Endothelial cell of umbilical vein (primary cell): ENCODE measurements at regions not wholly inside any gene's neighbourhood (a gene's known extent, or its start where the extent isn't known, plus 50 kb on each side); places are given as distances from the start of the nearest gene placed in this dataset.

ENCODE experiments used
- EZH2 ChIP-seq: IDR thresholded peaks from 2 replicates; pipeline ENCODE4 v1.6.1; 2012; ENCODE audit warnings: borderline replicate concordance, low read depth, mild to moderate bottlenecking, moderate library complexity, low read length, inconsistent platforms; ENCODE audit not compliant: severe bottlenecking
- FOS ChIP-seq: IDR thresholded peaks from 2 replicates; pipeline ENCODE4 v1.6.1; 2011; ENCODE audit warnings: mild to moderate bottlenecking, low read length, moderate library complexity, borderline replicate concordance; ENCODE audit not compliant: insufficient read depth
- GATA2 ChIP-seq: IDR thresholded peaks from 2 replicates; pipeline ENCODE4 v1.7.0; 2011; ENCODE audit warnings: low read depth, mild to moderate bottlenecking, moderate library complexity, mixed read lengths, low read length; ENCODE audit not compliant: insufficient read length, insufficient read depth
- JUN ChIP-seq: IDR thresholded peaks from 2 replicates; pipeline ENCODE4 v1.6.1; 2011; ENCODE audit warnings: borderline replicate concordance, low read depth; ENCODE audit not compliant: insufficient read length, insufficient read depth
- MYC ChIP-seq: IDR thresholded peaks from one replicate; pipeline ENCODE4 v1.6.1; 2011; ENCODE audit warnings: mild to moderate bottlenecking, low read depth, low read length
- POLR2A ChIP-seq: IDR thresholded peaks from 2 replicates; pipeline ENCODE4 v1.6.1; 2012; ENCODE audit warnings: low read depth, mild to moderate bottlenecking, control low read depth, low read length
- POLR2AphosphoS5 ChIP-seq: IDR thresholded peaks from 2 replicates; pipeline ENCODE4 v1.6.1; 2012; ENCODE audit warnings: low read depth, mild to moderate bottlenecking, control low read depth, low read length, moderate library complexity; ENCODE audit not compliant: insufficient read depth
- TF ChIP-seq, protein P1 (sequence below), 2 donors: IDR thresholded peaks; 1 replicate in 1 of 2; 2 replicates in 1 of 2; pipeline ENCODE4 v1.5.1; 2011; ENCODE audit warnings: low read length in 2 of 2, mild to moderate bottlenecking in 2 of 2, moderate library complexity in 2 of 2, control low read depth in 1 of 2, inconsistent platforms in 1 of 2, low read depth in 1 of 2; ENCODE audit not compliant: insufficient read depth in 1 of 2; ENCODE audit errors: extremely low read depth in 1 of 2
- TF ChIP-seq, protein P2 (sequence below): IDR thresholded peaks from 2 replicates; pipeline ENCODE4 v1.6.1; 2011; ENCODE audit not compliant: insufficient read depth, insufficient read length

DNA sequence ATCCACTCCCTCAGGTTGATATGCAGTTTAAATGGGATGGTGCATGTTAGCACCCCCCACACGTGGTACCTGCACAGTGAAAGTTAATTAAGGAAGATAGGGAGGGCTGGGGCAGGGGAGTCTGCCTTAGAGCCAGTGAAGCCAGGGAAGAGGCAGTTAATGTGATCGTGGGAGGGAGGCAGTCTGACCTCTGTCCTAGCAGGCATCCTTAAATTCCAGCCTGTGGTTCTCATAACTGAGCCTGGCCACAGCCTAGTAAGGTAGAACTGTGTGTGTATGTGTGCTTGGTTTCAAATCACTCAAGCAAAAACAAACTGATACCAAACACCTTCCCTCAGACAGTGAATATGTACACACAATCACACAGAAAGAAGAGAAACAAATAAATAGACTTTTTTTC, 319.1 kb upstream of the TLE3 start:
- no peak for TF ChIP-seq POLR2AphosphoS5
- no peak for TF ChIP-seq POLR2A
- TF ChIP-seq EZH2, result no peak
- TF ChIP-seq, protein P1, sequence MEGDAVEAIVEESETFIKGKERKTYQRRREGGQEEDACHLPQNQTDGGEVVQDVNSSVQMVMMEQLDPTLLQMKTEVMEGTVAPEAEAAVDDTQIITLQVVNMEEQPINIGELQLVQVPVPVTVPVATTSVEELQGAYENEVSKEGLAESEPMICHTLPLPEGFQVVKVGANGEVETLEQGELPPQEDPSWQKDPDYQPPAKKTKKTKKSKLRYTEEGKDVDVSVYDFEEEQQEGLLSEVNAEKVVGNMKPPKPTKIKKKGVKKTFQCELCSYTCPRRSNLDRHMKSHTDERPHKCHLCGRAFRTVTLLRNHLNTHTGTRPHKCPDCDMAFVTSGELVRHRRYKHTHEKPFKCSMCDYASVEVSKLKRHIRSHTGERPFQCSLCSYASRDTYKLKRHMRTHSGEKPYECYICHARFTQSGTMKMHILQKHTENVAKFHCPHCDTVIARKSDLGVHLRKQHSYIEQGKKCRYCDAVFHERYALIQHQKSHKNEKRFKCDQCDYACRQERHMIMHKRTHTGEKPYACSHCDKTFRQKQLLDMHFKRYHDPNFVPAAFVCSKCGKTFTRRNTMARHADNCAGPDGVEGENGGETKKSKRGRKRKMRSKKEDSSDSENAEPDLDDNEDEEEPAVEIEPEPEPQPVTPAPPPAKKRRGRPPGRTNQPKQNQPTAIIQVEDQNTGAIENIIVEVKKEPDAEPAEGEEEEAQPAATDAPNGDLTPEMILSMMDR (IDR thresholded peaks at IDR 0.05; ENCODE audit: extremely low read depth in 1 of 2, insufficient read depth in 1 of 2, low read depth in 1 of 2, low read length in 2 of 2), result no peak
- TF ChIP-seq JUN, result no peak
- no peak for TF ChIP-seq FOS
- no peak for TF ChIP-seq GATA2
- TF ChIP-seq, protein P2, sequence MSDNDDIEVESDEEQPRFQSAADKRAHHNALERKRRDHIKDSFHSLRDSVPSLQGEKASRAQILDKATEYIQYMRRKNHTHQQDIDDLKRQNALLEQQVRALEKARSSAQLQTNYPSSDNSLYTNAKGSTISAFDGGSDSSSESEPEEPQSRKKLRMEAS, result no peak
- TF ChIP-seq MYC, result no peak
